Body of pancreas (tissue), 4 donors: ENCODE measurements at regions not wholly inside any gene's neighbourhood (a gene's known extent, or its start where the extent isn't known, plus 50 kb on each side); places are given as distances from the start of the nearest gene placed in this dataset.

Source experiments
- ATAC-seq: fragments of 150-250 bp; one replicate; pipeline ENCODE4 v1.9.1; 2016
- DNase-seq, 4 donors: peaks; one replicate each; pipeline ENCODE4 v3.0.0-alpha.2; 2019
- H3K27ac ChIP-seq, 4 donors: fragments of 200-600 bp; sonication (generic); 1 replicate in 3 of 4; 2 replicates in 1 of 4; pipeline versions ENCODE4 v1.5.1 to v1.6.1; 2016 to 2019; ENCODE audit warnings: mild to moderate bottlenecking in 1 of 4, mixed read lengths in 1 of 4, moderate library complexity in 1 of 4
- H3K27me3 ChIP-seq, 2 donors: fragments of 200-600 bp; sonication (generic); one replicate each; pipeline ENCODE4 v1.6.0; 2016; ENCODE audit warnings: mild to moderate bottlenecking in 1 of 2
- H3K36me3 ChIP-seq, 2 donors: fragments of 200-600 bp; sonication (generic); replicated peaks in 1 of 2; 2 replicates each; pipeline ENCODE4 v1.5.1; 2016; ENCODE audit warnings: low read depth in 2 of 2; ENCODE audit not compliant: insufficient read depth in 1 of 2
- H3K4me1 ChIP-seq: fragments of 200-600 bp; sonication (generic); one replicate; pipeline ENCODE4 v1.6.0; 2016
- H3K4me3 ChIP-seq, 2 donors: fragments of 200-600 bp; sonication (generic); 1 replicate in 1 of 2; 2 replicates in 1 of 2; pipeline ENCODE4 v1.5.1; 2016 to 2019
- H3K9me3 ChIP-seq, 3 donors: fragments of 200-600 bp; sonication (generic); 1 replicate in 2 of 3; 2 replicates in 1 of 3; pipeline ENCODE4 v1.5.1; 2016
- CTCF ChIP-seq, 7 experiments: fragments of 450-650 bp in 4 of 7; fragments of 200-600 bp in 3 of 7; sonication (generic) in 3 of 7; IDR thresholded peaks; one replicate each; pipeline ENCODE4 v1.5.1; 2016 to 2019; ENCODE audit warnings: antibody characterized with exemption in 7 of 7
- POLR2A ChIP-seq, 3 donors: fragments of 450-650 bp; IDR thresholded peaks; one replicate each; pipeline ENCODE4 v1.6.1; 2016; ENCODE audit warnings: antibody characterized with exemption in 3 of 3, mild to moderate bottlenecking in 2 of 3
- WGBS, 2 donors: methylation state at CpG; one replicate each; pipeline ENCODE4 v1.1.5; 2017; 5-methylcytosine and 5-hydroxymethylcytosine counted together
- intact Hi-C: fragments of 100-400 bp; cut with DNase I; formaldehyde crosslinking; loops from one replicate; pipeline ENCODE4 v1.15.1; 2023

GRCh38 chr1:226497991-226498639 lies 50.4 kb upstream of the STUM start:
- DNase-seq (no peak), ATAC-seq (no peak)
- TF ChIP-seq CTCF (IDR thresholded peaks at IDR 0.05) (no peak), POLR2A (IDR thresholded peaks at IDR 0.05) (no peak)
- Histone ChIP-seq H3K4me3 (no peak overlapping the region), H3K27ac (no peak overlapping the region), H3K36me3 (no peaks in the 10 kb centered on the region), H3K9me3 (no peaks in the 10 kb centered on the region), H3K4me1 (peaks cover 12% of the 10 kb centered on the region), H3K27me3 (no peaks in the 10 kb centered on the region)
- intact Hi-C loops = no loop called here
- WGBS, 2 donors = 90 to 98% methylated on average over 8 to 11 of the region's 12 CpGs

- no peaks in the 10 kb centered on the region for H3K36me3 ChIP-seq
- no peak overlapping the region for H3K27ac ChIP-seq
- no peak overlapping the region for H3K4me3 ChIP-seq
Measured at GRCh38 chr1:226498640-226499008, 49.9 kb upstream of the STUM start.

More at GRCh38 chr1:226498640-226499008, 49.9 kb upstream of the STUM start:
- no peak for ATAC-seq
- TF ChIP-seq CTCF (IDR thresholded peaks at IDR 0.05) (no peak), POLR2A (IDR thresholded peaks at IDR 0.05) (no peak)
- Histone ChIP-seq H3K27me3 (no peaks in the 10 kb centered on the region), H3K4me1 (peaks cover 12% of the 10 kb centered on the region), H3K9me3 (no peaks in the 10 kb centered on the region)
- WGBS, 2 donors = 72 to 76% methylated on average over 6 of the region's 6 CpGs
- intact Hi-C loops = no loop called here
- no peak for DNase-seq
